GM19328 (cell line): ENCODE measurements at regions not wholly inside any gene's neighbourhood (a gene's known extent, or its start where the extent isn't known, plus 50 kb on each side); places are given as distances from the start of the nearest gene placed in this dataset.
"Not testable (repeated sequence)": the region's sequence is repeated elsewhere in the genome, so short reads cannot be mapped to it uniquely, and the experiment has no call there.

Experiments used
- ATAC-seq: cut with Tn5 transposase; IDR thresholded peaks from one replicate; pipeline ENCODE4 v1.9.1; 2021; ENCODE audit warnings: mild to moderate bottlenecking, moderate library complexity; ENCODE audit not compliant: unreplicated experiment

DNA sequence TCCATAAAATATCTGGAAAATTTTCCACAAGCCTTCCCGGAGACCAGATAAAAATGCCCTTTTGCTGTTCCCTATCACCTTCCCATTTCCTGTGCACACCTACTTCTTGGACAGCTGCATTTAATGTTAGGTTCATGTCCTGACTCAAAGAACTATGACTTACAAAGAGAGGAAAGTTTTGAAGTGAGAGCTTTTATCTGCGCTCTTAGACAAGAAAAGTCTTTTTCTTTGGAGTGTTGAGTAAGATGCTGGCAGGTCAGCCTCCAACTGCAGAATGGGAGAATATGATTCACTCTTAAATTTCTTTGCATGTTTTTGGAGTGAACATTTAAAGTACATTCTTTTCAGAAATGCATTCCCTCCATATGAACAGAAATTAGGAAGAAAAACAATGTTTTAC is 147.3 kb upstream of the DPH6 start:
- no peak for ATAC-seq

DNA sequence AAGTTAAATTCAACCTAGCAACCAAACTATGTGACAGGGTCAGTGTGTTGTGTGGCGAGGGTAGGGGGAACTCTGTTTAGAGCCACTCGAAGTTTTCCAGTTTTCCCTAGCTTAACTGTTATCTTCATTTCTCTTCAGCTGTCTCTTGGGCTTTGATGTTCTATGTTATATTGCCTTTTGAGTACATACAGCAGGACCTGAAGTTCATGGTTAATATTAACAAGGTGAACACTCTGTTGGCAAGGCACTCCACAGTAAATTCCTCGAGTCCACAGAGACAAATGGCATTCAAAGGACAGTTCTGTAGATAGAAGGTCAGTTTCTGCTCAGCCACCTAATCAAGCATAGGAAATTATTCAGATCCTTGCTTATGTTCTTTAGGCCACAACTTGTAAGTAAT is 147.9 kb upstream of the DPH6 start:
- ATAC-seq, result no peak

DNA sequence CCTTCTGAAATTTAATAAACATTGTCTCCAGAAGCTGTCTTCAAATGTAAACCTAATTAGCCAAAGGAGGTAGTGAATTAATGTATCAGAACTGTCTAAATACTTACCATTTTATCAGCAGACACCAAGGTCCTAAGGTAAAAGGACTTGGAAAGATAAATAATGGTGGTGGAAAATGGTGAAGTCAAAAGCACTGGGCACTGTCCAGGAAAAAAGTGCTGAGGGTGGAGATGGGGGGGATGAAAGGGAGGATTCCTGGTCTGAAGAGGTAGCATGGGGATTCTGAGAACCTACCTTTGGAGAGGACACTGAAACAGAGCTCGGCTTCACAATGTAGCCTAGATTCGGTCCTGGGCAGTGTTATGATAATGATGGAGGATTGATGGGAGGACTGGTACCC is 149.0 kb upstream of the DPH6 start:
- ATAC-seq, result no peak

DNA sequence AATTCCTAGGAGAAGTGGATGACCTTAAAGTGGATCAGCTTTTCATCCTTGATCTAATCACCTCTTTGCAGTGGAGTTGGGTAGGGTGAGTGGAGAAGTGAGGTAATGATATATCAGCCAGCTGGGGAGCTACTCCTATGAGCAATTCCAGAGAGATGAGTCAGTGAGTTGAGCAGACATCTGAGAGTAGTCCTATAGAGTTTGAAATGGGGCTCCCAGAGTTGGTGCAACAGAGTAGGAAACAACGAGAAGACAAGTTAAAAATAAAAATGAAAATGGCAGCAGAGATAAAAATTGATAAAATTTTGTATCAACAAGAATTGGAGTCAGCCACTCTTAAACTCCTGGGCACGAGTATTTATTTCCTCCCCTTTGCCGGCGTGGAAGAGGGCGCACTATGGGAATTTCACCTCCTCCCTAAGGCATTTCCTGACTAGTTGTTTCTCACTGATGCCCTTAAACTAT is 150.8 kb upstream of the DPH6 start:
- ATAC-seq, result no peak

DNA sequence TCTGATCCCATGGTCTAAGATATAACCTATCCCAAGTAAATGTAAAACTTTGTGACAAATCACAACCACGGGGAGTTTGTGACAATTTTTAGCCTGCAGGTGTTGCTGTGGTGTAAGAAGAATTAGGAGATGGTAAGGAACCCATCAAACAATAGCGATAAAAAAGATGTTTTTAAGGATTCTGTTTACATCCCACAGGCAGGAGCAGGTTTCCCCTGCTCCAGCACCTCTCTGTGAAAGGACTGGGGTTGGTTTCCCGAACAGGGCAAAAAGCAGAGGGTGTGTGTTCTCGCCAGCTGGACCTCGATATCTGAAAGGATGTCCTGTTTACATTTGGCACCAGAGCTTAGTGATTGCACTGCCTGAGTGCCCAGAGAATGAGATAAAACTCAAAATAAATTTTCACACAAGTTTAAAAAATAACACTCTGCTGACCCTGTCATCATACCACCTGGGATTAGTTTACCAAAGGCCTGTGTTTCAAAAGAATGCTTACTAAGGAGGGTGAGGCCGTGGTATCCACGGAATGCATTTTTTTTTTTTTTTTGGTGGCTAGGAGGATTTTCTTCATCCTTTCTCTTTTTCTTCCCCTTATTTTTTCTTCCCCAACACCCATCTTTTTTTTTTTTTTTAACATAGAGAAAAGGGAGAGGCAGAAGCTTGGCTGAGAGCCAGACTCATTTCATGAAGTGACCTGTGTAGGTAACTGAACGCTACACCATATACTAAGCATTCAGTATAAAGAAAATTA is 151.8 kb upstream of the DPH6 start:
- no peak for ATAC-seq

DNA sequence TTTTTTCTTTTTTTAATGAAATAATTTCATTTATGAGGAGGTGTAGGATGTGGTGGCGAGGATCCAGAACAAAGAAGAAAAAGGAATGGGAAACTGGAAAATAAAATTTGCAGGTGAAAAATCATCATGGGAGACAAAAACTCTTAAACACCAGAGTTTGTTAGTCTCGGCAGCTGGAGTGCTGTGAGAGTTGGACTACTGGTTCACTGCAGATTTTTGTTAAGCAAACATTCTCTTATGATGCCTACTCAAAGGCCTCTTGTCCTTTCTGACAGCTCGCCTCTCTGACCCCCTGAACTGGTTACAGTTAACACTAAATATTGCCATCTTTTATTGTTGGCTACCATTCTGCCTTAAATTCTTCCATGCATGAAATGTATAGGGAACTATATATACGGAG is 152.4 kb upstream of the DPH6 start:
- no peak for ATAC-seq

DNA sequence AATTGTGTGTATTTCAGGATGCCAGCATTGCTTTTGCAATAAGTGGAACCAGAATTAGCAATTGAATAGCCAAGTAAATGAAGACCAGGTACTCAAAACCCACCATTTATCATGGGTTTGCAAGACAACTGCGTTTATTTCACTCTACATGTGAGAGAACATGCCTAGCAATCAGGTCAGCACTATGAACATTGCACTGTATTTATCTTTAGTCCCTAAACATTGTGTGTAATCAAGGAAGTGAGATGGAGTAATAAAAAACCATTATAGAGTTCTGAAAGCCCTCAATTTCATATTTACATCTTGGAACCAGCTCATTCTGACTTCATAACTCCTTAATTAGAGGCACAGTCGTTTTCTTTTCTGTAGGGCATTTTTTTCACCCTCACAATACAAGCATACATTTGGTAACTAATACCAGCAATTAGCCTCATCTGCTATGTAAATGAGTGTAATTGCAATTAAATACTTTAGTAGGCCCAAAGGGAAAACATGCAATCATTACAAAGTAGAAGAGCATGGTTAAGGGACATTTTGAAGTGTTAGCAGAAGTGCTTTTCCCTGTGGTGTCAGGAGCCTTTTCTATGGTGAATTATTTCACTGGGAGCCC is 153.1 kb upstream of the DPH6 start:
- ATAC-seq, result no peak

DNA sequence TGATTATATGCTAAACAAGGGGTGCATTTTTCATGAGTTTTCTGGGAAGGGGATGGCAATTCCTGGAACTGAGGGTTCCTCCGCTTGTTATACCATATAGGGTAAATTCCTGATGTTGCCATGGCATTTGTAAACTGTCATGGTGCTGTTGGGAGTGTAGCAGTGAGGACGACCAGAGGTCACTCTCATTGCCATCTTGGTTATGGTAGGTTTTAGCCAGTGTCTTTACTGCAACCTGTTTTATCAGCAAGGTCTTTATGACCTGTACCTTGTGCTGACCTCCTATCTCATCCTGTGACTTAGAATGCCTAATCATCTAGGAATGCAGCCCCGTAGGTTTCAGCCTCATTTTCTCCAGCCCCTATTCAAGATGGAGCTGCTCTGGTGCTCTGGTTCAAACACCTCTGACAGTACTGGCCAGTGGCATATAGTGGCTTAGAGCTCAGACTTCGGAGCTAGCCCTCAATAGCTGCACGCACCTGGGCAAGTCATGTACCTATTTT is 154.2 kb upstream of the DPH6 start:
- not testable (repeated sequence) for ATAC-seq

DNA sequence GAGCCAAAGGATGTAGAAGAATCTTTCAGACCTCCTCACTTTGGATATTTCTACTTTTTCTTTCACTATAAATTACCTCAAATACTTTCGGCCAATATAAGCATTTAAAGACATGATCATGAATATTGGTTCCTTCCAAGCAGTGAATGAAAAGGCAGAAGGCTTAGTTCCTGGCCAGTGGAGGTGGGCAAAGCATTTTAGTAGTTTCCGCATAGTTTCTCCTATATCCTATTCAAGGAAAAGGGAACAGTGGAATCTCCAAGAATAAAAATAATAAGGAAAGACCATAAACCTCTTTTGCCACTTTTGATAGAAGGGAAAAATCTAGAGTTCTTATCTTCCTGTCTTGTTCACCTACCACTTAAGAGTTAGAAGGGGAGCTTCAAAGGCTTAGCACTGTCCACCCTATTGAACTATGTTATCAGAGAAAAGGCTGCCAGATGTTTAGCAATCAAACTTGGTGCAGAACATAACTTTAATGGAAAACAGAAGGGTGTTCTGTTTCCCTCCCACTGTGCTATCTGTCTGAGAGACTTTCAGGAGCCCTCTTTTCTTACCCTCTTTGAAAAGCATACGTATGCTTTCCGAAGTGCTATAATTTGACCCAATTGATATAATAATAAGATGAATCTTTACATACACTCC is 155.6 kb upstream of the DPH6 start:
- no peak for ATAC-seq

DNA sequence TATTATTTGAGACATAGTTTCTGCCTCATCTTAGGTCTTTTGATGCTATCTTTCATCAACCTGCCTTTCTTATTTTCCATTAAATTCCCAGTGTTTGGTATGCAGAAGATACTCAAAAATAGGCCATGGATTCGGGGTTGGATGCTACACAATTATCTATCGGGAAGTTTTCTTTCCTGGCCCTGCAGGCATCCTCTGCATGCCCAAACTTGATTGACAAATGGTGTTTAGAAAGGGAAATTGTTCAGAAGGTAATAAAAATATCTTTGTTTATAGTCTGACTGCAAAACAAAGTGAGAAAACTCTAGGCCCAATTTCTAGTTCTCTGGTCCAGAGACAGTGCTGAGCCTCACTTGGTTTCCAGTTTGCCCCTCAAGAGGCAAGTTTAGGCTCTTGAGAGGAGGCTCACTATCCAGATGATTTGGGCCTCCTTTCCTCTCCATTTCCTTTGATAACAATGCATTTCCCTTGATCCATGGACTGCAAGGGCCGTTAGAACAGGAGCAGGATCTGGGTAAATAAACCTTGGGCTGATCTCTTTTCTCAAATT is 157.1 kb upstream of the DPH6 start:
- ATAC-seq, result no peak

DNA sequence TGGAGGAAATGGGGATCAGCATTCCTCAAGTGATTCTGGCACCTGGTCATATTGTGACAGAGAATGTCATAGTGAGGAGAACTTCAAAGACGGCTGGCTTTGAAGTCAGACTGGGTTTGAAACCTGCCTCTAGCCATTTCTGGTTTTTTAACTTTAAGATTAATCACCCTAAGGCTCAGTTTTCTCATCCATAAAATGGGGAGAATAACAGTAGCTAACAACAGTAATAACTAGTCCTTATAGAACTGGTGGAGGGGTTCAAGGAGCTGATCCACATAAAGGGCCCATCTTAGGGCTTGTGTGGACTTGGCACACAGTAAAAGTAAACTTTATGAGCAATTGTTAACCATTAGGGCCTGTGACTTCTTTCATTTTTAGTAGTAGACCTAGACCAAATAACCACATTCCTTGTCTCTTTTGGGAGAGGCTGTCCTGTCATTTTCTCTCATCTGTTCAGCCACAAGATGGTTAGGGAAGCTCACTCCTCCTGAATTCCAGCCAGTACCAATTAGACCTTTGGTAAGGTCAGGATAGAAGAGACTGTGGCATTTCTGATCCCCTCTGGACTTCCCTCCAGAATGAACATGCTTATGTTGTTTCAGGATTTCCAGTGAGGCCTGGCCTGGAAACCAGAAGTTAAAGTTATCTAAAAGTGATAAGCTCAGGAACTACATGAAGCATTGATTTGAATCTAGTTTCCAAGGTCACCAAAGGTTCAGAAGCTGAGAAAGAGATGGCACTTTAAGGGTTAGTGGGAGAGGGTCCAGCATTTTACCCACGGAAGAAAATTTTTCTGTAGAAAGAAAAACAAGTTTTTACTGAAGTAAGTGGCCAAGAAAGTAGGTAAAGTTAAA is 159.3 kb upstream of the DPH6 start:
- ATAC-seq, result no peak

DNA sequence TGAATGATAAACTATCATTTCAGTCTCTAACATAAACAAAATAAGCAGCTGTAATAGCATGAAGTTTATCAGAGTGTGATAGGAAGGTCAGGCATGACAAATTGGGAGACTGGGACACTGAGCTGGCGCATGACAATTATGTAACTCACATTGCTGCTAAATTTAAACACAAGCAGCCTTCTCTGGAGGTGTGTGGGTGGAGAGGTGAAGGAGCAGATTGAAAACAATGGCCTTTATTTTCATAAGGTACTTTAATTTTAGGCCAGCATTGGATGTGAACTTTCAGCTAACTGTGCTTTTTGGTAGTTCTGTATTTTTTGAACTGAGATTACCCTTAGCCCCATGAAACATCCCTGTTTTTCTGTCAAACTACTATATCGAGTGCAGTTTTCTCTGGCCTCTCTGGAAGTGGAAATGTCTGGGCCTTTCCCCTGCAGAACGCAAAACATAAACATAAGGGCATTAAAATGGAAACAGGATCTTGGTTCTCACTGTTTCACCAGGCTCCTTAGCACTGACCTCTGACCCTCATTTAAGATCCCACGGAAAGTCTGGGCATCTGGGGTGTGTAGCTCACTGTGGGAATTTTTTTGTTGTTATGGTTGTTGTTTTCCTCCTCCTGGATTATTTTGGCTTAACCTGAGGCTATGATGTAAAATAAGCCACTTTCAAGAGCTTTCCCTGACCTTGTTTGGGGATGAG is 160.1 kb upstream of the DPH6 start:
- ATAC-seq, result no peak

DNA sequence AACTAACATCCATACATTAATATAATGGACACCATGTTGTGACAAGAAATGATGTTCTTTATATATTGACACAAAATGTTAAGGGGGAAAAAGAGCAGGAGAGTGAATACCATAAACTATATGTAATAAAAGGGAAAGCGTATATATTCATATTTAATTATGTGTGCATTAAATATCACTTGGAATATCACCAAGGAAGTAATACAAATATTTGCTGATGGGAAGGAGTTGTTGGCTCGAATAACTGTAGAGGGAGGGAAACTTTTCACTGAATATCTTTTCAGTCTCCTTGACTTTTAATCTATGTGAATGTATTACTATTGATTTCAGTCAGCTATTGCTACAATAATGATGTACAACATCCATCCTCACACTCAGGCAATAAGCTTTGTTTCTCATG is 167.0 kb upstream of the DPH6 start:
- ATAC-seq, result no peak

DNA sequence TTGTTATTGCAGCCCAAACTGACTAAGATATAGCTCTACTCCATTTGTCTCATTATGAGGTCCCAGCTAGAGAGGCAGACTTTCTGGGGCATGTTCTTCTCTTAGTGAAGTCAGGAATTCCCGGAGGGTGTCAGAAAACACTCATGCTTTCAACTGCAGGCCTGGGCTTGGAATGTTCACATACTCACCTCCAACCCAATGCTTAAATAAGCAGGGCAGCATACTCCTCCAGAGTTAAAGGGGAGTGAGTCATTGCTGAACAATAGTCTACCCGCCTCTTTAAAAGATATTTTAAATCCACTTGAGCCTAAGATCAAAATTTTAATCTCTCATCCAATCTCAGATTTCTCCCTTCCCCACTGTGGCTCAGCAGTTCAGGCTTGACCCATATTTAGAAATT is 167.8 kb upstream of the DPH6 start:
- ATAC-seq, result no peak

DNA sequence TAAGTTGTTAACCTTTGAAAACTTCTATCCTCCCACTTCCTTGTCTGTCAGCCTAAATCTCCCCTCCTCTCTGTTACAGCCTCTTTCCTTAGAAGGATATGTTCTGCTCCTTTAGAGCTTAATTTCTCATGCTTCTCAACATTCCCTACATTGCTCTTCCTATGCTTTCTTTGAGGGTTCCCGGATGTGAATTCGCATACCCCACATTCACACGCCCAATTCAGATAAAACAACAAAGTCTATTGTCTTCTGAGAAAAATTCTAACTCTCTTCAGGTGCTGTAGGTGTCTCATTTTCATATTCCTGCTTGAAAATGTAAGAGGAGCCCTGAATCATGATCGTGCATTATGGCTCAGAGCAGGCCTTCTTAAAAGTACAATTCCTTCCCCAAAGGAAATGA is 171.8 kb upstream of the DPH6 start:
- ATAC-seq, result no peak

DNA sequence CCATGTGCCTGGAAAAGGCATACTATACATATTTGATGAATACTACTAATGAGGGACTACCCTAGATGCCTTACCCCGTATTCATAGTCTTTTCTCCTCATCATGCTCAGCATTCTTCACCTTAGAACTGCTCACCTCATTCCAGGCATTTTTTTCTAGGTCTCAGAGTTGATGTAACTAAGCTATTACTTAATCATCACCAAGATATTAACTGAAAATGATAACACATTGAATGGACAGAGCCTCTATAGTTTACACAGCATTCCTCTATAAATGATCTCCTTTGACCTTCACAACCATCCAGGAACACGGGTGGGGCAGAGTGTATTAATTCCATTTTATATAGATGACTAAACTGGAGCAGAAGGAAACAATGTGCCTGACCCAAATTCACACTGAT is 174.1 kb upstream of the DPH6 start:
- ATAC-seq, result no peak

DNA sequence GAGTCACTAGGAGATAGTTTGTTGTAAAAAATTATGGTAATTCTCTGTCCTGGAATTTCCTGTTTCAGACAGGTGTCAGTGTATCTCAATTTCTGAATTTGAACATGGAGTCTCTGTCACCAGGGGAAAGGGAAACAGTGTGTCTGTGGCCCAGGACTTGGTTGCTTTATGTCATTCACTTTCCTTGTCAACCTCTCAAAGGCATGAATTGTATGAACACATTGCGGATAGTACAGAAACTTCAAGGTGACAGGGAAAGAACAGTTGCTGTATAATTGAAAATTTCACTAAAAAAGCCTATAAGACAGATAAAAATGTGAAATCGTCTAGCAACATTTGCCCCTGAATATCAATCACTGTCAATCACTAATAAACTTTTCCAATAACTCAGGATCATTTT is 175.0 kb upstream of the DPH6 start:
- ATAC-seq, result no peak

DNA sequence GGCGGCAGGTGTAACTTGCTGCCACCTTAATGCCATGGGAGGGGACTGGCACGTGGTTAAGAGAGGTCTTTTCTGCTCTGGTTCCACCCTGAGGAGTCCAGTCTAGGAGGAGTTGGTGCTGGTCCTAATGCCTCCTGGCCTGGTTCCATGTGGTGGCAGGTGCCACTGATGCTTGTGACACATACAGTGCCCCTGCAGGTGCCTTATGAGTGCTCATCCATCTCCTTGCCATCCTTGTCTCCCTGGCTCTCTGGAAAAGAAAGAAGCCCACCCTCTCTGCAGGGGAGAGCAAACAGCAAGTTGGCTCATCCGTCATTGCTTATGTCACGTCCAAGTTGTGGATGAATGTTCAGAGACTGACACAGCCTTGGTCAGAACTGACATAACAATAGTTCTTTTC is 175.8 kb upstream of the DPH6 start:
- ATAC-seq, result no peak

DNA sequence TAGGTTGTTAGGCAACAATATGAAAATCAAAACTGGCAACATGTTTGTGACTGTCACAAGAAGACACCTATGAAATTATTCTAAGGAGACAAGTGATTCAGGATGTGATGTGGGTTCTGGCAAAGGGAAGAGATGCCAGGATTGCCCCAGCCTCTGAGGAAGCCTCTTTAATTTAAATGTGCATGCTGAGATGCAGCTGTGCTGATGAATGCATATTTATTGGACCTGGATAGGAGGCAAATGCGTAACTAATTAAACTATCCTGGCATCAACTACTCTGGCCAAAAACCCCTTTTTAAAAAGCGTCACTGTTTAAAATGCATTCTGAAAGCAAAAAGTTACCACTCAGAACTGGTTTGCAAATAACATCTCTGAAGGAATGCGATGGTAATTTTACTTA is 176.5 kb upstream of the DPH6 start:
- no peak for ATAC-seq

DNA sequence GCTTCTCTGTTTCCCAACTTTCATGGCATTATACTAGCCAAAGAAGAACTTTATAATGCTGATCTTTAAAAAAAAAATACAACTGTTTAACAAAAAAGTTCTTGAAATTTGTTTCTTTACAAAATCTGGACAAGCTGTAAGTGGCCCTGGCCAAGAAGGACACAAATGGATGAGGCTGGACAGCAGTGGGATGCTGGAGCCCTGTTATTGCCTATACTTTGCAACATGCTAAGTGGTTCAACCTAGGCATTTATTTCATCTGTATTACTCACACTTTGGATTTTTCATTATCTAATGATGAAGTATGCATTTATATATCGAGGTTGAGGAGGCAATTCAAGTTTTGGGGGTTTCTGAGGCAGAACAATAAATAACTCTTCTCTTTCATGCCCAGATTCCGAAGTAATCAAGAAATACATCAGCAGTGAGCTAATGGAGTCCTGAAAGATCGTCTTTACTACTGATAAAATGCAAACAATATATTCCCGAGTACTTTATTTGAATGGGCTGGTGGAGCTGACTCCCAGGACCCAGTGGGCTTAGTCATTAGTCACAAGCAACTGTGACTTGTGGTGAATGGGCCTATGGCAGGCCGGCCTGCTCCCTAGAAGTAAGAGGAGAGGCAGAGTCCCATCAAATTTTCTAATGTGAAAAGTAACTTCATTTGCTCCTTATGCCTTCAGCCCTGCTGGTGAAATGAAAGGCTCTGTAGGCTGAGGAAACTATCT is 177.3 kb upstream of the DPH6 start:
- ATAC-seq, result no peak
